Fibroblast of pulmonary artery (primary cell): ENCODE measurements at regions not wholly inside any gene's neighbourhood (a gene's known extent, or its start where the extent isn't known, plus 50 kb on each side); places are given as distances from the start of the nearest gene placed in this dataset.
"Not testable (repeated sequence)": the region's sequence is repeated elsewhere in the genome, so short reads cannot be mapped to it uniquely, and the experiment has no call there.

Experiments used
- DNase-seq: peaks from one replicate; pipeline ENCODE4 v3.0.0-alpha.2; 2010; ENCODE audit warnings: low read depth
- H3K4me3 ChIP-seq: replicated peaks from 2 replicates; pipeline ENCODE4 v1.5.1; 2011; ENCODE audit warnings: low read depth, mild to moderate bottlenecking, control low read depth, low read length, moderate library complexity
- TF ChIP-seq, protein P1 (sequence below): IDR thresholded peaks from 2 replicates; pipeline ENCODE4 v1.5.1; 2011; ENCODE audit warnings: mild to moderate bottlenecking, control low read depth, low read length, inconsistent platforms; ENCODE audit errors: missing control alignments

- TF ChIP-seq, protein P1, sequence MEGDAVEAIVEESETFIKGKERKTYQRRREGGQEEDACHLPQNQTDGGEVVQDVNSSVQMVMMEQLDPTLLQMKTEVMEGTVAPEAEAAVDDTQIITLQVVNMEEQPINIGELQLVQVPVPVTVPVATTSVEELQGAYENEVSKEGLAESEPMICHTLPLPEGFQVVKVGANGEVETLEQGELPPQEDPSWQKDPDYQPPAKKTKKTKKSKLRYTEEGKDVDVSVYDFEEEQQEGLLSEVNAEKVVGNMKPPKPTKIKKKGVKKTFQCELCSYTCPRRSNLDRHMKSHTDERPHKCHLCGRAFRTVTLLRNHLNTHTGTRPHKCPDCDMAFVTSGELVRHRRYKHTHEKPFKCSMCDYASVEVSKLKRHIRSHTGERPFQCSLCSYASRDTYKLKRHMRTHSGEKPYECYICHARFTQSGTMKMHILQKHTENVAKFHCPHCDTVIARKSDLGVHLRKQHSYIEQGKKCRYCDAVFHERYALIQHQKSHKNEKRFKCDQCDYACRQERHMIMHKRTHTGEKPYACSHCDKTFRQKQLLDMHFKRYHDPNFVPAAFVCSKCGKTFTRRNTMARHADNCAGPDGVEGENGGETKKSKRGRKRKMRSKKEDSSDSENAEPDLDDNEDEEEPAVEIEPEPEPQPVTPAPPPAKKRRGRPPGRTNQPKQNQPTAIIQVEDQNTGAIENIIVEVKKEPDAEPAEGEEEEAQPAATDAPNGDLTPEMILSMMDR: no peak
- H3K4me3 ChIP-seq: no peak overlapping the region
- DNase-seq: no peak
Measured at GRCh38 chrX:125533352-125533751, 213.7 kb downstream of the TEX13C start.

DNA sequence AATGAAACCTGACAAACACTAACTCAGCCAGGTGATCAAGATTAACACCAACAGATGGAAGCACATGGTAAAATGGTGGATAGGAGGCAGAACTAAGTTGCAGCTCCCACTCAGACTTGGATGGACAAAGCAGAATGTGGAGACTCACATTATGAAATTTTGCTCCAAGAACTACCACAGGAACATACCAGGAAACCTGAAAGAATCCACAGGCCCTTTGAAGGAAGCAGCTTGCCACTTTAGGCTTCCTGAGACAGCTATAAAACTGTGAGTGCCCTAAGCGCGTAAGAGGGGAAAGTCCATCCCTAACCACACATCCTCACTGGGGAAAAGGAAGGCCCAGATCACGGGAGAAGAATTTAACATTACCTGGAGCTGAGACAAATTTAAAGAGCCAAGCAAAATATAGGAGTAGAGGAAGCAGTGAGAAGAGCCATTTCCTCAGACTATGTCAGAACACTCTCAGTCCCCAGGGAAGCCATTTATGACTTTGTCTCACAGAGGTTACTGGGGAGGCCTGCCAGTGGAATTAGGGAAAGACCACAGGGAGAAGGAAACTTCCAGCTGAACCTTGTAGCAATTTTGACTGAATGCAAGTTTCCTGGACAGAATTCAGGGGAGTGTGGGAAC is 224.5 kb downstream of the TEX13C start:
- TF ChIP-seq, protein P1: no peak
- no peak overlapping the region for H3K4me3 ChIP-seq
- no peak for DNase-seq

- no peak for DNase-seq
- H3K4me3 ChIP-seq: no peak overlapping the region
- TF ChIP-seq, protein P1: no peak
Measured at GRCh38 chrX:125544856-125545255, 225.2 kb downstream of the TEX13C start.

GRCh38 chrX:125577479-125577878 is 257.8 kb downstream of the TEX13C start:
- no peak for DNase-seq
- H3K4me3 ChIP-seq: no peak overlapping the region
- TF ChIP-seq, protein P1: no peak

GRCh38 chrX:125604448-125604847 is 284.8 kb downstream of the TEX13C start:
- no peak overlapping the region for H3K4me3 ChIP-seq
- TF ChIP-seq, protein P1: no peak
- no peak for DNase-seq

- TF ChIP-seq, protein P1: no peak
- no peak for DNase-seq
- H3K4me3 ChIP-seq: no peak overlapping the region
Measured at GRCh38 chrX:125605145-125605544, 285.5 kb downstream of the TEX13C start.

- H3K4me3 ChIP-seq, DNase-seq: not testable (repeated sequence)
Measured at GRCh38 chrX:125614591-125615343, 295.1 kb downstream of the TEX13C start.
